Spleen (tissue), 7 donors: ENCODE measurements at regions not wholly inside any gene's neighbourhood (a gene's known extent, or its start where the extent isn't known, plus 50 kb on each side); places are given as distances from the start of the nearest gene placed in this dataset.

Experiments used
- CTCF ChIP-seq, 11 experiments: fragments of 200-600 bp in 7 of 11; fragments of 450-650 bp in 4 of 11; sonication (generic) in 4 of 11; IDR thresholded peaks in 8 of 11; conservative IDR thresholded peaks in 3 of 11; 1 replicate in 7 of 11; 2 replicates in 4 of 11; pipeline versions ENCODE4 v1.4.0 to v1.8.0; 2016 to 2021; ENCODE audit warnings: antibody characterized with exemption in 11 of 11, inconsistent platforms in 4 of 11, mild to moderate bottlenecking in 1 of 11
- POLR2A ChIP-seq, 3 donors: fragments of 450-650 bp; IDR thresholded peaks; one replicate each; pipeline ENCODE4 v1.5.1; 2017; ENCODE audit warnings: antibody characterized with exemption in 3 of 3, mild to moderate bottlenecking in 1 of 3
- POLR2AphosphoS5 ChIP-seq, 3 donors: sonication (generic); formaldehyde crosslinking; IDR thresholded peaks; one replicate each; pipeline ENCODE4 v1.5.1; 2017; ENCODE audit warnings: antibody characterized with exemption in 3 of 3
- donor health status: DM: no; HTN: no; CAD: no; lungs with moderate emphysema.
- donor health status: DM: no; HTN: no; CAD: no.
- donor health status: DM: no; HTN: no; CAD: no.

GRCh38 chr3:168531116-168531515, 435.4 kb upstream of the GOLIM4 start:
- TF ChIP-seq POLR2A (IDR thresholded peaks at IDR 0.05) (no peak), CTCF (IDR thresholded peaks at IDR 0.05 in 8 of 11, conservative IDR thresholded peaks at IDR 0.05 in 3 of 11) (no peak), POLR2AphosphoS5 (IDR thresholded peaks at IDR 0.05) (no peak)
